GM19372 (cell line): ENCODE measurements at regions not wholly inside any gene's neighbourhood (a gene's known extent, or its start where the extent isn't known, plus 50 kb on each side); places are given as distances from the start of the nearest gene placed in this dataset.

ENCODE experiments used
- ATAC-seq: cut with Tn5 transposase; IDR thresholded peaks from one replicate; pipeline ENCODE4 v1.9.1; 2021; ENCODE audit warnings: mild to moderate bottlenecking, low read depth, moderate library complexity; ENCODE audit not compliant: unreplicated experiment

- ATAC-seq, result no peak
Observed at GRCh38 chr12:59093073-59093772, 172.9 kb upstream of the LRIG3 start.

GRCh38 chr12:59088673-59089072 lies 168.4 kb upstream of the LRIG3 start:
- ATAC-seq, result no peak

- no peak for ATAC-seq
Observed at GRCh38 chr12:59087691-59088090, 167.4 kb upstream of the LRIG3 start.

GRCh38 chr12:59087077-59087673 lies 166.9 kb upstream of the LRIG3 start:
- ATAC-seq, result no peak

GRCh38 chr12:59086126-59086525 lies 165.8 kb upstream of the LRIG3 start:
- no peak for ATAC-seq

- ATAC-seq, result no peak
Observed at GRCh38 chr12:59085690-59086089, 165.4 kb upstream of the LRIG3 start.

- ATAC-seq, result no peak
Observed at GRCh38 chr12:59084511-59085375, 164.4 kb upstream of the LRIG3 start.

GRCh38 chr12:59082952-59083351 lies 162.6 kb upstream of the LRIG3 start:
- no peak for ATAC-seq

- ATAC-seq, result no peak
Observed at GRCh38 chr12:59080101-59080500, 159.8 kb upstream of the LRIG3 start.

- ATAC-seq, result no peak
Observed at GRCh38 chr12:59079472-59079871, 159.2 kb upstream of the LRIG3 start.

- ATAC-seq, result no peak
Observed at GRCh38 chr12:59079002-59079401, 158.7 kb upstream of the LRIG3 start.

- no peak for ATAC-seq
Observed at GRCh38 chr12:59077575-59078426, 157.5 kb upstream of the LRIG3 start.

- no peak for ATAC-seq
Observed at GRCh38 chr12:59077153-59077552, 156.8 kb upstream of the LRIG3 start.

- no peak for ATAC-seq
Observed at GRCh38 chr12:59076622-59077021, 156.3 kb upstream of the LRIG3 start.

- ATAC-seq, result no peak
Observed at GRCh38 chr12:59075968-59076490, 155.7 kb upstream of the LRIG3 start.

GRCh38 chr12:59075141-59075540 lies 154.8 kb upstream of the LRIG3 start:
- ATAC-seq, result no peak

GRCh38 chr12:59070322-59070933 lies 150.1 kb upstream of the LRIG3 start:
- ATAC-seq, result no peak

- no peak for ATAC-seq
Observed at GRCh38 chr12:59069516-59069915, 149.2 kb upstream of the LRIG3 start.

GRCh38 chr12:59068436-59068835 lies 148.1 kb upstream of the LRIG3 start:
- no peak for ATAC-seq

- no peak for ATAC-seq
Observed at GRCh38 chr12:59067083-59067482, 146.8 kb upstream of the LRIG3 start.
